SK-N-SH (cell line): ENCODE measurements at regions not wholly inside any gene's neighbourhood (a gene's known extent, or its start where the extent isn't known, plus 50 kb on each side); places are given as distances from the start of the nearest gene placed in this dataset.

ENCODE experiments used
- CTCF ChIA-PET: fragments of 300-600, 350-600 bp; formaldehyde crosslinking; extraction: SDS; loops from one replicate; lab custom pipeline; 2021; lab: Yijun Ruan, JAX
- POLR2A ChIA-PET: fragments of 350-600 bp; sonication (Branson Sonifier 250); formaldehyde crosslinking; extraction: SDS; loops from one replicate; lab custom pipeline; 2020; ENCODE audit warnings: antibody characterized with exemption, inconsistent platforms; lab: Yijun Ruan, JAX
- DNase-seq: peaks from one replicate; pipeline ENCODE4 v3.0.0; 2012
- H2AFZ ChIP-seq: fragments of 200-600 bp; sonication (generic); 2 replicates; pipeline ENCODE4 v1.8.1; 2016; ENCODE audit warnings: antibody characterized with exemption, mild to moderate bottlenecking, low read depth
- H3F3A ChIP-seq: fragments of 200-600 bp; sonication (generic); replicated peaks from 2 replicates; pipeline ENCODE3; 2016; ENCODE audit warnings: antibody characterized with exemption, mild to moderate bottlenecking; ENCODE audit not compliant: insufficient read depth
- H3K27ac ChIP-seq, 2 experiments: fragments of 200-500 bp in 1 of 2; fragments of 200-600 bp in 1 of 2; sonication (Bioruptor generic) in 1 of 2; sonication (generic), shearing (Covaris generic) in 1 of 2; 2 replicates each; pipeline versions ENCODE4 v1.5.1 to v1.6.1; 2014 to 2016; ENCODE audit warnings: low read depth in 2 of 2, inconsistent platforms in 1 of 2, low read length in 1 of 2, mild to moderate bottlenecking in 1 of 2, mixed read lengths in 1 of 2
- H3K27me3 ChIP-seq: fragments of 200-600 bp; sonication (generic), shearing (Covaris generic); 2 replicates; pipeline ENCODE4 v1.6.1; 2016; ENCODE audit warnings: mixed run types; ENCODE audit not compliant: insufficient read depth
- H3K36me3 ChIP-seq, 2 experiments: fragments of 200-500 bp in 1 of 2; fragments of 200-600 bp in 1 of 2; sonication (Bioruptor generic) in 1 of 2; sonication (generic) in 1 of 2; replicated peaks in 1 of 2; 2 replicates each; pipeline versions ENCODE3 to v1.5.1; 2014 to 2016; ENCODE audit warnings: low read length in 1 of 2, mild to moderate bottlenecking in 1 of 2; ENCODE audit not compliant: insufficient read depth in 2 of 2, control insufficient read depth in 1 of 2
- H3K4me1 ChIP-seq, 2 experiments: fragments of 200-500 bp in 1 of 2; fragments of 200-600 bp in 1 of 2; sonication (Bioruptor generic) in 1 of 2; sonication (generic), shearing (Covaris generic) in 1 of 2; 2 replicates each; pipeline versions ENCODE4 v1.5.1 to v1.6.1; 2014 to 2016; ENCODE audit warnings: low read depth in 1 of 2, low read length in 1 of 2, mixed run types in 1 of 2; ENCODE audit not compliant: insufficient read depth in 2 of 2, control insufficient read depth in 1 of 2
- H3K4me2 ChIP-seq: fragments of 200-600 bp; sonication (generic), shearing (Covaris generic); 2 replicates; pipeline ENCODE4 v1.6.1; 2017; ENCODE audit warnings: mixed run types
- H3K4me3 ChIP-seq, 2 experiments: fragments of 200-500 bp in 1 of 2; fragments of 200-600 bp in 1 of 2; sonication (Bioruptor generic) in 1 of 2; sonication (generic), shearing (Covaris generic) in 1 of 2; 2 replicates each; pipeline versions ENCODE4 v1.5.1 to v1.8.1; 2014 to 2016; ENCODE audit warnings: low read depth in 2 of 2, inconsistent platforms in 1 of 2, low read length in 1 of 2, mild to moderate bottlenecking in 1 of 2, mixed read lengths in 1 of 2, moderate library complexity in 1 of 2
- H3K79me2 ChIP-seq: fragments of 200-600 bp; sonication (generic); 2 replicates; pipeline ENCODE4 v1.8.1; 2017; ENCODE audit warnings: mild to moderate bottlenecking; ENCODE audit not compliant: insufficient read depth
- H3K9ac ChIP-seq: fragments of 200-600 bp; sonication (generic); 2 replicates; pipeline ENCODE4 v1.6.1; 2017; ENCODE audit warnings: mixed run types
- H3K9me2 ChIP-seq: fragments of 200-600 bp; sonication (generic); 2 replicates; pipeline ENCODE4 v1.6.1; 2017; ENCODE audit warnings: mixed run types
- H3K9me3 ChIP-seq: fragments of 200-600 bp; sonication (generic); 2 replicates; pipeline ENCODE4 v1.6.1; 2017; ENCODE audit warnings: mixed run types, mild to moderate bottlenecking, moderate library complexity
- H4K20me1 ChIP-seq: fragments of 200-600 bp; sonication (generic); 2 replicates; pipeline ENCODE4 v1.6.1; 2017; ENCODE audit warnings: mild to moderate bottlenecking, mixed run types; ENCODE audit not compliant: insufficient read depth
- CHD2 ChIP-seq: fragments of 150-350 bp; IDR thresholded peaks from 2 replicates; pipeline ENCODE4 v1.6.1; 2018; ENCODE audit warnings: low read length; ENCODE audit not compliant: partially characterized antibody
- CTCF ChIP-seq: fragments of 200-600 bp; sonication (generic); IDR thresholded peaks from 2 replicates; pipeline ENCODE4 v1.6.1; 2017; ENCODE audit warnings: antibody characterized with exemption, mild to moderate bottlenecking, moderate library complexity
- FOXJ3 ChIP-seq: sonication (generic); formaldehyde crosslinking; IDR thresholded peaks from 2 replicates; pipeline ENCODE4 v1.5.1; 2020; ENCODE audit warnings: mild to moderate bottlenecking, missing genetic modification reagents
- FOXM1 ChIP-seq: IDR thresholded peaks from 2 replicates; pipeline ENCODE4 v1.4.0; 2012; ENCODE audit warnings: low read depth, mild to moderate bottlenecking
- GABPA ChIP-seq: IDR thresholded peaks from 2 replicates; pipeline ENCODE4 v1.4.0; 2012; ENCODE audit warnings: low read depth, mild to moderate bottlenecking
- MXI1 ChIP-seq: IDR thresholded peaks from 2 replicates; pipeline ENCODE4 v1.6.1; 2012; ENCODE audit warnings: mild to moderate bottlenecking, low read depth, low read length, improper control_type of control experiment
- NFIC ChIP-seq: IDR thresholded peaks from 2 replicates; pipeline ENCODE4 v1.4.0; 2012; ENCODE audit warnings: borderline replicate concordance
- POLR2AphosphoS5 ChIP-seq: IDR thresholded peaks from 2 replicates; pipeline ENCODE4 v1.6.1; 2012; ENCODE audit warnings: low read depth, low read length
- RCOR1 ChIP-seq: fragments of 150-350 bp; IDR thresholded peaks from 2 replicates; pipeline ENCODE4 v1.6.1; 2017; ENCODE audit warnings: antibody characterized with exemption, low read length
- RFX5 ChIP-seq: IDR thresholded peaks from 2 replicates; pipeline ENCODE4 v1.6.1; 2012; ENCODE audit warnings: mild to moderate bottlenecking, improper control_type of control experiment, low read length
- SIN3A ChIP-seq: IDR thresholded peaks from 2 replicates; pipeline ENCODE4 v1.6.1; 2012; ENCODE audit warnings: low read depth, mild to moderate bottlenecking, low read length, moderate library complexity, borderline replicate concordance
- SMC3 ChIP-seq: IDR thresholded peaks from 2 replicates; pipeline ENCODE4 v1.6.1; 2012; ENCODE audit warnings: low read depth, low read length, improper control_type of control experiment
- TCF12 ChIP-seq: IDR thresholded peaks from 2 replicates; pipeline ENCODE4 v1.4.0; 2012
- USF2 ChIP-seq: fragments of 150-350 bp; IDR thresholded peaks from 2 replicates; pipeline ENCODE4 v1.6.1; 2017; ENCODE audit warnings: antibody characterized with exemption, low read length, low read depth, borderline replicate concordance
- WGBS: methylation state at CpG from one replicate; pipeline ENCODE4 v1.1.6; 2017; ENCODE audit warnings: low lambda C conversion rate; 5-methylcytosine and 5-hydroxymethylcytosine counted together
- TF ChIP-seq, protein P1 (sequence below): IDR thresholded peaks from 2 replicates; pipeline ENCODE4 v1.4.0; 2012; ENCODE audit warnings: low read depth, borderline replicate concordance
- TF ChIP-seq, protein P2 (sequence below): IDR thresholded peaks from 2 replicates; pipeline ENCODE4 v1.6.1; 2012; ENCODE audit warnings: mild to moderate bottlenecking, low read depth, low read length, moderate library complexity
- TF ChIP-seq, protein P3 (sequence below): fragments of 150-350 bp; IDR thresholded peaks from 2 replicates; pipeline ENCODE4 v1.6.1; 2016; ENCODE audit warnings: mild to moderate bottlenecking, low read depth, low read length
- TF ChIP-seq, protein P4 (sequence below): IDR thresholded peaks from 2 replicates; pipeline ENCODE4 v1.4.0; 2012; ENCODE audit warnings: low read depth, borderline replicate concordance
- TF ChIP-seq, protein P5 (sequence below): IDR thresholded peaks from 2 replicates; pipeline ENCODE4; 2012

DNA sequence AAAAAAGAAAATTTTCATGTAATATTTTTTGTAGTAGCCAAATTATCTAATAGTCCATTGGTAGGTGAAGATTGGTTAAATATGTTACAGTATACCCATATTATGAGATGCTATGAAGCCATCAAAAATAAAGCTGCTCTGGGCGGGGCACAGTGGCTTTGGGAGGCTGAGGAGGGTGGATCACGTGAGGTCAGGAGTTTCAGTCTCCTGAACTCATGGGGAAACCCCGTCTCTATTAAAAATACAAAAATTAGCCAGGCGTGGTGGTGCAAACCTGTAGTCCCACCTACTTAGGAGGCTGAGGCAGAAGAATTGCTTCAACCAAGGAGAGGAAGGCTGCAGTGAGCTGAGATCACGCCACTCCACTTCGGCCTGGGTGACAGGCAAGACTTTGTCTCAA is 360.5 kb downstream of the KIF16B start:
- Histone ChIP-seq H3K27ac (no peak overlapping the region), H3K4me2 (no peak overlapping the region), H3K36me3 (no peaks in the 10 kb centered on the region), H3K9ac (no peak overlapping the region), H3K9me2 (no peaks in the 10 kb centered on the region), H3K27me3 (no peaks in the 10 kb centered on the region), H3K4me1 (peaks cover 0 to 10% of the 10 kb centered on the region in 2 experiments; a peak in 1 of 4 replicates), H3K79me2 (no peaks in the 10 kb centered on the region), H3K9me3 (no peaks in the 10 kb centered on the region), H4K20me1 (no peaks in the 10 kb centered on the region), H3K4me3 (no peak overlapping the region), H3F3A (no peaks in the 10 kb centered on the region), H2AFZ (no peak overlapping the region)
- POLR2A ChIA-PET, result no interaction called here
- 32% methylated on average over 6 of the region's 6 CpGs for WGBS
- DNase-seq, result no peak
- CTCF ChIA-PET, result no interaction called here
- TF ChIP-seq POLR2AphosphoS5 (no peak), MXI1 (no peak), FOXJ3 (CRISPR knock-in tag) (no peak), CHD2 (no peak), CTCF (no peak), SMC3 (no peak), RCOR1 (no peak), USF2 (no peak), RFX5 (no peak), TCF12 (no peak), FOXM1 (no peak), SIN3A (no peak), GABPA (no peak), NFIC (no peak)
- TF ChIP-seq, protein P1, sequence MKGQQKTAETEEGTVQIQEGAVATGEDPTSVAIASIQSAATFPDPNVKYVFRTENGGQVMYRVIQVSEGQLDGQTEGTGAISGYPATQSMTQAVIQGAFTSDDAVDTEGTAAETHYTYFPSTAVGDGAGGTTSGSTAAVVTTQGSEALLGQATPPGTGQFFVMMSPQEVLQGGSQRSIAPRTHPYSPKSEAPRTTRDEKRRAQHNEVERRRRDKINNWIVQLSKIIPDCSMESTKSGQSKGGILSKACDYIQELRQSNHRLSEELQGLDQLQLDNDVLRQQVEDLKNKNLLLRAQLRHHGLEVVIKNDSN, result no peak
- TF ChIP-seq, protein P2, sequence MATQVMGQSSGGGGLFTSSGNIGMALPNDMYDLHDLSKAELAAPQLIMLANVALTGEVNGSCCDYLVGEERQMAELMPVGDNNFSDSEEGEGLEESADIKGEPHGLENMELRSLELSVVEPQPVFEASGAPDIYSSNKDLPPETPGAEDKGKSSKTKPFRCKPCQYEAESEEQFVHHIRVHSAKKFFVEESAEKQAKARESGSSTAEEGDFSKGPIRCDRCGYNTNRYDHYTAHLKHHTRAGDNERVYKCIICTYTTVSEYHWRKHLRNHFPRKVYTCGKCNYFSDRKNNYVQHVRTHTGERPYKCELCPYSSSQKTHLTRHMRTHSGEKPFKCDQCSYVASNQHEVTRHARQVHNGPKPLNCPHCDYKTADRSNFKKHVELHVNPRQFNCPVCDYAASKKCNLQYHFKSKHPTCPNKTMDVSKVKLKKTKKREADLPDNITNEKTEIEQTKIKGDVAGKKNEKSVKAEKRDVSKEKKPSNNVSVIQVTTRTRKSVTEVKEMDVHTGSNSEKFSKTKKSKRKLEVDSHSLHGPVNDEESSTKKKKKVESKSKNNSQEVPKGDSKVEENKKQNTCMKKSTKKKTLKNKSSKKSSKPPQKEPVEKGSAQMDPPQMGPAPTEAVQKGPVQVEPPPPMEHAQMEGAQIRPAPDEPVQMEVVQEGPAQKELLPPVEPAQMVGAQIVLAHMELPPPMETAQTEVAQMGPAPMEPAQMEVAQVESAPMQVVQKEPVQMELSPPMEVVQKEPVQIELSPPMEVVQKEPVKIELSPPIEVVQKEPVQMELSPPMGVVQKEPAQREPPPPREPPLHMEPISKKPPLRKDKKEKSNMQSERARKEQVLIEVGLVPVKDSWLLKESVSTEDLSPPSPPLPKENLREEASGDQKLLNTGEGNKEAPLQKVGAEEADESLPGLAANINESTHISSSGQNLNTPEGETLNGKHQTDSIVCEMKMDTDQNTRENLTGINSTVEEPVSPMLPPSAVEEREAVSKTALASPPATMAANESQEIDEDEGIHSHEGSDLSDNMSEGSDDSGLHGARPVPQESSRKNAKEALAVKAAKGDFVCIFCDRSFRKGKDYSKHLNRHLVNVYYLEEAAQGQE, result no peak
- TF ChIP-seq, protein P3, sequence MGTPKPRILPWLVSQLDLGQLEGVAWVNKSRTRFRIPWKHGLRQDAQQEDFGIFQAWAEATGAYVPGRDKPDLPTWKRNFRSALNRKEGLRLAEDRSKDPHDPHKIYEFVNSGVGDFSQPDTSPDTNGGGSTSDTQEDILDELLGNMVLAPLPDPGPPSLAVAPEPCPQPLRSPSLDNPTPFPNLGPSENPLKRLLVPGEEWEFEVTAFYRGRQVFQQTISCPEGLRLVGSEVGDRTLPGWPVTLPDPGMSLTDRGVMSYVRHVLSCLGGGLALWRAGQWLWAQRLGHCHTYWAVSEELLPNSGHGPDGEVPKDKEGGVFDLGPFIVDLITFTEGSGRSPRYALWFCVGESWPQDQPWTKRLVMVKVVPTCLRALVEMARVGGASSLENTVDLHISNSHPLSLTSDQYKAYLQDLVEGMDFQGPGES, result no peak
- TF ChIP-seq, protein P4, sequence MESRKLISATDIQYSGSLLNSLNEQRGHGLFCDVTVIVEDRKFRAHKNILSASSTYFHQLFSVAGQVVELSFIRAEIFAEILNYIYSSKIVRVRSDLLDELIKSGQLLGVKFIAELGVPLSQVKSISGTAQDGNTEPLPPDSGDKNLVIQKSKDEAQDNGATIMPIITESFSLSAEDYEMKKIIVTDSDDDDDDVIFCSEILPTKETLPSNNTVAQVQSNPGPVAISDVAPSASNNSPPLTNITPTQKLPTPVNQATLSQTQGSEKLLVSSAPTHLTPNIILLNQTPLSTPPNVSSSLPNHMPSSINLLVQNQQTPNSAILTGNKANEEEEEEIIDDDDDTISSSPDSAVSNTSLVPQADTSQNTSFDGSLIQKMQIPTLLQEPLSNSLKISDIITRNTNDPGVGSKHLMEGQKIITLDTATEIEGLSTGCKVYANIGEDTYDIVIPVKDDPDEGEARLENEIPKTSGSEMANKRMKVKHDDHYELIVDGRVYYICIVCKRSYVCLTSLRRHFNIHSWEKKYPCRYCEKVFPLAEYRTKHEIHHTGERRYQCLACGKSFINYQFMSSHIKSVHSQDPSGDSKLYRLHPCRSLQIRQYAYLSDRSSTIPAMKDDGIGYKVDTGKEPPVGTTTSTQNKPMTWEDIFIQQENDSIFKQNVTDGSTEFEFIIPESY, result no peak
- TF ChIP-seq, protein P5, sequence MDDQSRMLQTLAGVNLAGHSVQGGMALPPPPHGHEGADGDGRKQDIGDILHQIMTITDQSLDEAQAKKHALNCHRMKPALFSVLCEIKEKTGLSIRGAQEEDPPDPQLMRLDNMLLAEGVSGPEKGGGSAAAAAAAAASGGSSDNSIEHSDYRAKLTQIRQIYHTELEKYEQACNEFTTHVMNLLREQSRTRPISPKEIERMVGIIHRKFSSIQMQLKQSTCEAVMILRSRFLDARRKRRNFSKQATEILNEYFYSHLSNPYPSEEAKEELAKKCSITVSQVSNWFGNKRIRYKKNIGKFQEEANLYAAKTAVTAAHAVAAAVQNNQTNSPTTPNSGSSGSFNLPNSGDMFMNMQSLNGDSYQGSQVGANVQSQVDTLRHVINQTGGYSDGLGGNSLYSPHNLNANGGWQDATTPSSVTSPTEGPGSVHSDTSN, result no peak
